ENCODE measurements at regions not wholly inside any gene's neighbourhood (a gene's known extent, or its start where the extent isn't known, plus 50 kb on each side); places are given as distances from the start of the nearest gene placed in this dataset.

GRCh38 chr10:117868151-117868550 lies 178.6 kb downstream of the RAB11FIP2 start:
- H3K27me3 ChIP-seq (ENCODE audit: control insufficient read depth in 2 of 2, insufficient read depth in 2 of 2, low read length in 2 of 2) = no peaks in the 10 kb centered on the region
- no peak overlapping the region for H2AFZ ChIP-seq (ENCODE audit: insufficient read depth, low read depth, low read length, poor library complexity, severe bottlenecking)
- H3K4me2 ChIP-seq (replicated peaks; ENCODE audit: extremely low read depth, low read length, poor library complexity, severe bottlenecking) = no peak overlapping the region
- intact Hi-C loops (cut with micrococcal nuclease) = no loop called here
- H3K9ac ChIP-seq (ENCODE audit: insufficient read depth, low read length, poor library complexity, severe bottlenecking) = no peak overlapping the region
- DNase-seq = no peak
- H3K36me3 ChIP-seq (replicated peaks in 1 of 2; ENCODE audit: control insufficient read depth in 1 of 2, insufficient read depth in 2 of 2, low read length in 2 of 2) = no peaks in the 10 kb centered on the region
- H3K27ac Mint-ChIP-seq = no peak overlapping the region
- no peaks in the 10 kb centered on the region for H3K4me1 ChIP-seq (ENCODE audit: control insufficient read depth in 1 of 2, insufficient read depth in 2 of 2, low read length in 2 of 2)
- no peaks in the 10 kb centered on the region for H3K79me2 ChIP-seq (ENCODE audit: insufficient read depth, low read length)
- no peak overlapping the region for H3K27ac ChIP-seq (ENCODE audit: low read depth in 1 of 2, low read length in 2 of 2)
- H3K9me3 Mint-ChIP-seq = no peaks in the 10 kb centered on the region
- no peaks in the 10 kb centered on the region for H3K9me3 ChIP-seq (replicated peaks in 1 of 2; ENCODE audit: control insufficient read depth in 1 of 2, insufficient read depth in 1 of 2, low read length in 2 of 2)
- H3K27me3 Mint-ChIP-seq (ENCODE audit: low read depth in 3 of 3) = peaks cover 2 to 9% (median 8%) of the 10 kb centered on the region in 3 donors
- H3K4me3 Mint-ChIP-seq = no peak overlapping the region
- H4K20me1 ChIP-seq (ENCODE audit: insufficient read depth, low read length) = no peaks in the 10 kb centered on the region
- no peaks in the 10 kb centered on the region for H3K4me1 Mint-ChIP-seq
- H3K36me3 Mint-ChIP-seq = no peaks in the 10 kb centered on the region
- WGBS (ENCODE audit: insufficient coverage) = 100% methylated on average over 4 of the region's 9 CpGs
- H3K4me3 ChIP-seq (replicated peaks in 1 of 3; ENCODE audit: low read depth in 2 of 3, low read length in 3 of 3) = no peak overlapping the region
- TF ChIP-seq CTCF (IDR thresholded peaks at IDR 0.05) = no peak

GRCh38 chr10:117875793-117876192 lies 170.9 kb downstream of the RAB11FIP2 start:
- Mint-ChIP-seq H3K4me3 (no peak overlapping the region), H3K27ac (no peak overlapping the region), H3K4me1 (no peaks in the 10 kb centered on the region), H3K9me3 (peaks cover 0 to 2% (median 0%) of the 10 kb centered on the region in 7 donors), H3K27me3 (ENCODE audit: low read depth in 3 of 3) (peaks cover 4 to 7% (median 6%) of the 10 kb centered on the region in 3 donors), H3K36me3 (no peaks in the 10 kb centered on the region)
- Histone ChIP-seq H3K4me1 (ENCODE audit: control insufficient read depth in 1 of 2, insufficient read depth in 2 of 2, low read length in 2 of 2) (no peaks in the 10 kb centered on the region), H3K79me2 (ENCODE audit: insufficient read depth, low read length) (no peaks in the 10 kb centered on the region), H3K36me3 (replicated peaks in 1 of 2; ENCODE audit: control insufficient read depth in 1 of 2, insufficient read depth in 2 of 2, low read length in 2 of 2) (no peaks in the 10 kb centered on the region), H3K27me3 (ENCODE audit: control insufficient read depth in 2 of 2, insufficient read depth in 2 of 2, low read length in 2 of 2) (no peaks in the 10 kb centered on the region), H4K20me1 (ENCODE audit: insufficient read depth, low read length) (no peaks in the 10 kb centered on the region), H3K4me2 (replicated peaks; ENCODE audit: extremely low read depth, low read length, poor library complexity, severe bottlenecking) (no peak overlapping the region), H2AFZ (ENCODE audit: insufficient read depth, low read depth, low read length, poor library complexity, severe bottlenecking) (no peak overlapping the region), H3K9me3 (replicated peaks in 1 of 2; ENCODE audit: control insufficient read depth in 1 of 2, insufficient read depth in 1 of 2, low read length in 2 of 2) (no peaks in the 10 kb centered on the region), H3K27ac (ENCODE audit: low read depth in 1 of 2, low read length in 2 of 2) (no peak overlapping the region), H3K4me3 (replicated peaks in 1 of 3; ENCODE audit: low read depth in 2 of 3, low read length in 3 of 3) (no peak overlapping the region), H3K9ac (ENCODE audit: insufficient read depth, low read length, poor library complexity, severe bottlenecking) (no peak overlapping the region)
- intact Hi-C loops (cut with micrococcal nuclease) = no loop called here
- TF ChIP-seq CTCF (IDR thresholded peaks at IDR 0.05) = no peak
- DNase-seq = no peak
- no CpG with 5 or more reads among the region's 2 CpGs for WGBS (ENCODE audit: insufficient coverage)

Data from CD14-positive monocyte (primary cell).